ENCODE measurements at regions not wholly inside any gene's neighbourhood (a gene's known extent, or its start where the extent isn't known, plus 50 kb on each side); places are given as distances from the start of the nearest gene placed in this dataset.

GRCh38 chr5:66426259-66427138, 169.7 kb upstream of the MAST4 start:
- TF ChIP-seq CTCF (IDR thresholded peaks at IDR 0.05) (no peak), EP300 (IDR thresholded peaks at IDR 0.05) (no peak)

All from ovary (tissue), 3 donors.